HepG2 (cell line): ENCODE measurements at regions not wholly inside any gene's neighbourhood (a gene's known extent, or its start where the extent isn't known, plus 50 kb on each side); places are given as distances from the start of the nearest gene placed in this dataset.

Experiments
- ATAC-seq: fragments of 200-7000 bp; cut with Tn5 transposase; 3 replicates; pipeline ENCODE4 v1.9.1; 2020; ENCODE audit warnings: mild to moderate bottlenecking, moderate library complexity
- BruUV-seq: library from RNA; stranded (reverse); fragments of 400-500 nt; replicated peaks from 2 replicates; lab custom pipeline; 2021; lab: Mats Ljungman, UMichigan
- CTCF ChIA-PET: fragments of 300-600 bp; formaldehyde crosslinking; extraction: SDS; loops from one replicate; lab custom pipeline; 2021; ENCODE audit warnings: low total read pairs, inconsistent platforms, low intra/inter-chr PET ratio; lab: Yijun Ruan, JAX
- POLR2A ChIA-PET: fragments of 350-600 bp; sonication (Branson Sonifier 250); formaldehyde crosslinking; loops from one replicate; lab custom pipeline; 2020; ENCODE audit warnings: antibody characterized with exemption, inconsistent platforms; lab: Yijun Ruan, JAX
- DNase-seq: peaks from one replicate; pipeline ENCODE4 v3.0.0-alpha.2; 2015; ENCODE audit warnings: low spot score
- FAIRE-seq: peaks from 3 replicates; lab custom pipeline; 2011; peaks lifted over from hg19 to GRCh38; lab: Jason Lieb, UNC
- H2AFZ ChIP-seq: one replicate; pipeline ENCODE4 v1.6.1; 2011; ENCODE audit warnings: low read length, inconsistent platforms
- H3K27ac ChIP-seq: fragments of 300-600 bp; 3 replicates; pipeline ENCODE4 v1.8.0; 2011; ENCODE audit warnings: mixed run types, mild to moderate bottlenecking, mixed read lengths, low read length, inconsistent platforms; ENCODE audit not compliant: insufficient read depth; ENCODE audit errors: extremely low read length
- H3K27me3 ChIP-seq, 2 experiments: fragments of 200-600 bp in 1 of 2; 2 replicates in 1 of 2; 3 replicates in 1 of 2; pipeline versions ENCODE4 v1.6.0 to v1.8.0; 2011; ENCODE audit warnings: low read length in 2 of 2, mild to moderate bottlenecking in 2 of 2, moderate library complexity in 2 of 2, inconsistent platforms in 1 of 2; ENCODE audit not compliant: insufficient read depth in 2 of 2, control insufficient read depth in 1 of 2
- H3K36me3 ChIP-seq, 2 experiments: fragments of 200-600 bp in 1 of 2; replicated peaks in 1 of 2; 2 replicates in 1 of 2; 3 replicates in 1 of 2; pipeline versions ENCODE4 v1.5.1 to v1.8.0; 2011; ENCODE audit warnings: low read length in 2 of 2, inconsistent platforms in 1 of 2; ENCODE audit not compliant: insufficient read depth in 2 of 2, control insufficient read depth in 1 of 2
- H3K4me1 ChIP-seq: 2 replicates; pipeline ENCODE4 v1.5.1; 2012; ENCODE audit warnings: low read length, inconsistent platforms; ENCODE audit not compliant: insufficient read depth
- H3K4me2 ChIP-seq: 2 replicates; pipeline ENCODE4 v1.6.0; 2011; ENCODE audit warnings: low read depth, low read length, inconsistent platforms
- H3K4me3 ChIP-seq, 3 experiments: fragments of 200-600 bp in 1 of 3; sonication (generic), shearing (Covaris generic) in 1 of 3; replicated peaks in 1 of 3; 2 replicates each; pipeline ENCODE4 v1.5.1; 2011 to 2016; ENCODE audit warnings: low read length in 3 of 3, inconsistent platforms in 2 of 3, low read depth in 2 of 3, mild to moderate bottlenecking in 2 of 3, control low read depth in 1 of 3, mixed read lengths in 1 of 3; ENCODE audit not compliant: insufficient read depth in 1 of 3
- H3K79me2 ChIP-seq: one replicate; pipeline ENCODE4 v1.6.1; 2011; ENCODE audit warnings: low read length, inconsistent platforms; ENCODE audit not compliant: insufficient read depth
- H3K9ac ChIP-seq: 2 replicates; pipeline ENCODE4 v1.6.0; 2011; ENCODE audit warnings: mild to moderate bottlenecking, low read depth, low read length, inconsistent platforms; ENCODE audit not compliant: insufficient read depth
- H3K9me3 ChIP-seq: 2 replicates; pipeline ENCODE4 v1.5.1; 2012; ENCODE audit warnings: mild to moderate bottlenecking, low read length
- H4K20me1 ChIP-seq: 2 replicates; pipeline ENCODE4 v1.6.0; 2011; ENCODE audit warnings: inconsistent platforms, mild to moderate bottlenecking, low read length, moderate library complexity; ENCODE audit not compliant: insufficient read depth
- ARNT2 ChIP-seq: sonication (generic); formaldehyde crosslinking; IDR thresholded peaks from 2 replicates; pipeline ENCODE4 v1.8.0; 2022; ENCODE audit warnings: mild to moderate bottlenecking, low read depth, missing genetic modification reagents, moderate library complexity
- EHMT2 ChIP-seq: fragments of 200-600 bp; sonication (generic); IDR thresholded peaks from 2 replicates; pipeline ENCODE4 v1.7.0; 2017; ENCODE audit warnings: antibody characterized with exemption, low read depth, low read length, borderline replicate concordance
- ELF3 ChIP-seq: IDR thresholded peaks from 2 replicates; pipeline ENCODE4 v1.6.1; 2016; ENCODE audit warnings: missing genetic modification reagents, missing compliant biosample characterization
- ETS1 ChIP-seq: sonication (generic); formaldehyde crosslinking; IDR thresholded peaks from 2 replicates; pipeline ENCODE4 v1.4.0; 2020; ENCODE audit warnings: missing genetic modification reagents
- FOXA3 ChIP-seq: IDR thresholded peaks from 2 replicates; pipeline ENCODE4 v1.6.1; 2016; ENCODE audit warnings: missing genetic modification reagents, missing compliant biosample characterization
- HDAC2 ChIP-seq: sonication (generic); formaldehyde crosslinking; IDR thresholded peaks from 2 replicates; pipeline ENCODE4 v1.4.0; 2020; ENCODE audit warnings: missing genetic modification reagents
- LCORL ChIP-seq, 2 experiments: fragments of 450-650 bp in 1 of 2; sonication (generic) in 1 of 2; formaldehyde crosslinking in 1 of 2; IDR thresholded peaks; 2 replicates each; pipeline versions ENCODE4 v1.5.0 to v1.6.1; 2017 to 2020; ENCODE audit warnings: antibody characterized with exemption in 1 of 2, missing genetic modification reagents in 1 of 2
- RFX5 ChIP-seq: IDR thresholded peaks from 2 replicates; pipeline ENCODE4 v1.6.1; 2011; ENCODE audit warnings: low read depth, low read length, improper control_type of control experiment
- SAFB2 ChIP-seq: sonication (generic); formaldehyde crosslinking; IDR thresholded peaks from 2 replicates; pipeline ENCODE4 v1.5.1; 2020; ENCODE audit warnings: missing genetic modification reagents, low read depth, mild to moderate bottlenecking, borderline replicate concordance
- SOX13 ChIP-seq, 3 experiments: fragments of 450-650 bp in 1 of 3; sonication (generic) in 1 of 3; formaldehyde crosslinking in 1 of 3; IDR thresholded peaks in 2 of 3; conservative IDR thresholded peaks in 1 of 3; 2 replicates each; pipeline versions ENCODE4 v1.5.0 to v1.6.1; 2016 to 2020; ENCODE audit warnings: antibody characterized with exemption in 1 of 3, mild to moderate bottlenecking in 1 of 3, missing compliant biosample characterization in 1 of 3, missing genetic modification reagents in 1 of 3, moderate library complexity in 1 of 3
- THRA ChIP-seq: sonication (generic); formaldehyde crosslinking; IDR thresholded peaks from 2 replicates; pipeline ENCODE4 v1.4.0; 2020; ENCODE audit warnings: missing genetic modification reagents, borderline replicate concordance
- ZNF30 ChIP-seq: sonication (generic); formaldehyde crosslinking; IDR thresholded peaks from 2 replicates; pipeline ENCODE4 v1.5.0; 2020; ENCODE audit warnings: mild to moderate bottlenecking, missing genetic modification reagents
- ZNF367 ChIP-seq: sonication (generic); formaldehyde crosslinking; IDR thresholded peaks from 2 replicates; pipeline ENCODE4 v1.4.0; 2020; ENCODE audit warnings: missing genetic modification reagents, borderline replicate concordance
- ZNF432 ChIP-seq: sonication (generic); formaldehyde crosslinking; IDR thresholded peaks from 2 replicates; pipeline ENCODE4 v1.5.0; 2020; ENCODE audit warnings: missing genetic modification reagents, mild to moderate bottlenecking, borderline replicate concordance
- ZNF749 ChIP-seq: sonication (generic); formaldehyde crosslinking; IDR thresholded peaks from 2 replicates; pipeline ENCODE4 v1.8.0; 2022; ENCODE audit warnings: mild to moderate bottlenecking, missing genetic modification reagents, moderate library complexity, borderline replicate concordance
- WGBS: methylation state at CpG from one replicate; pipeline ENCODE4 v1.1.6; 2017; ENCODE audit warnings: low lambda C conversion rate; 5-methylcytosine and 5-hydroxymethylcytosine counted together
- in situ Hi-C: cut with HindIII; loops from 2 replicates; pipeline ENCODE4 v1.10.0; 2017; ENCODE audit warnings: low pct_unique_long_range_greater_than_20kb; ENCODE audit not compliant: extremely low pct_ligation_motif_present
- intact Hi-C: fragments of 100-400 bp; cut with micrococcal nuclease; formaldehyde crosslinking; loops from one replicate; pipeline ENCODE4 v1.10.0; 2022; ENCODE audit not compliant: unreplicated experiment
- TF ChIP-seq, protein P1 (sequence below): sonication (generic); formaldehyde crosslinking; IDR thresholded peaks from 2 replicates; pipeline ENCODE4 v1.4.0; 2020; ENCODE audit warnings: missing genetic modification reagents

- Histone ChIP-seq H3K79me2 (no peaks in the 10 kb centered on the region), H2AFZ (no peak overlapping the region), H3K9me3 (no peaks in the 10 kb centered on the region), H4K20me1 (no peaks in the 10 kb centered on the region), H3K4me1 (no peaks in the 10 kb centered on the region), H3K27ac (no peak overlapping the region), H3K36me3 (no peaks in the 10 kb centered on the region), H3K4me2 (no peak overlapping the region), H3K9ac (no peak overlapping the region), H3K27me3 (peaks cover 2 to 17% of the 10 kb centered on the region in 2 experiments; a peak in 3 of 5 replicates), H3K4me3 (no peak overlapping the region)
- FAIRE-seq (no peak), DNase-seq (no peak), ATAC-seq (no peak)
- intact Hi-C loops (no loop called here), in situ Hi-C loops (no loop called here)
- TF ChIP-seq LCORL (IDR thresholded peaks at IDR 0.05) = no peak
- no peak for TF ChIP-seq LCORL (CRISPR knock-in tag; IDR thresholded peaks at IDR 0.05)
- no peak for TF ChIP-seq THRA
- TF ChIP-seq SOX13 (IDR thresholded peaks at IDR 0.05) = no peak
- TF ChIP-seq SOX13 (CRISPR knock-in tag; conservative IDR thresholded peaks at IDR 0.05 in 1 of 2, IDR thresholded peaks at IDR 0.05 in 1 of 2) = no peak
- no peak for TF ChIP-seq ARNT2 (CRISPR knock-in tag)
- TF ChIP-seq ZNF432 (CRISPR knock-in tag) = no peak
- TF ChIP-seq EHMT2 = no peak
- TF ChIP-seq ELF3 (CRISPR knock-in tag) = no peak
- TF ChIP-seq, protein P1, sequence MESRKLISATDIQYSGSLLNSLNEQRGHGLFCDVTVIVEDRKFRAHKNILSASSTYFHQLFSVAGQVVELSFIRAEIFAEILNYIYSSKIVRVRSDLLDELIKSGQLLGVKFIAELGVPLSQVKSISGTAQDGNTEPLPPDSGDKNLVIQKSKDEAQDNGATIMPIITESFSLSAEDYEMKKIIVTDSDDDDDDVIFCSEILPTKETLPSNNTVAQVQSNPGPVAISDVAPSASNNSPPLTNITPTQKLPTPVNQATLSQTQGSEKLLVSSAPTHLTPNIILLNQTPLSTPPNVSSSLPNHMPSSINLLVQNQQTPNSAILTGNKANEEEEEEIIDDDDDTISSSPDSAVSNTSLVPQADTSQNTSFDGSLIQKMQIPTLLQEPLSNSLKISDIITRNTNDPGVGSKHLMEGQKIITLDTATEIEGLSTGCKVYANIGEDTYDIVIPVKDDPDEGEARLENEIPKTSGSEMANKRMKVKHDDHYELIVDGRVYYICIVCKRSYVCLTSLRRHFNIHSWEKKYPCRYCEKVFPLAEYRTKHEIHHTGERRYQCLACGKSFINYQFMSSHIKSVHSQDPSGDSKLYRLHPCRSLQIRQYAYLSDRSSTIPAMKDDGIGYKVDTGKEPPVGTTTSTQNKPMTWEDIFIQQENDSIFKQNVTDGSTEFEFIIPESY (CRISPR knock-in tag) = no peak
- TF ChIP-seq FOXA3 = no peak
- no peak for TF ChIP-seq HDAC2
- no peak for TF ChIP-seq RFX5
- no peak for TF ChIP-seq ZNF30 (CRISPR knock-in tag)
- no peak for TF ChIP-seq SAFB2 (CRISPR knock-in tag)
- TF ChIP-seq ETS1 (CRISPR knock-in tag) = no peak
- no peak for TF ChIP-seq ZNF749 (CRISPR knock-in tag)
- no peak for TF ChIP-seq ZNF367 (CRISPR knock-in tag)
- ChIA-PET CTCF (no interaction called here), POLR2A (no interaction called here)
- WGBS = 21% methylated on average over 7 of the region's 7 CpGs
- BruUV-seq = no TSS peak
Observed at GRCh38 chr10:1858547-1858946, 121.2 kb upstream of the ADARB2 start.
